ENCODE measurements at regions not wholly inside any gene's neighbourhood (a gene's known extent, or its start where the extent isn't known, plus 50 kb on each side); places are given as distances from the start of the nearest gene placed in this dataset.

DNA sequence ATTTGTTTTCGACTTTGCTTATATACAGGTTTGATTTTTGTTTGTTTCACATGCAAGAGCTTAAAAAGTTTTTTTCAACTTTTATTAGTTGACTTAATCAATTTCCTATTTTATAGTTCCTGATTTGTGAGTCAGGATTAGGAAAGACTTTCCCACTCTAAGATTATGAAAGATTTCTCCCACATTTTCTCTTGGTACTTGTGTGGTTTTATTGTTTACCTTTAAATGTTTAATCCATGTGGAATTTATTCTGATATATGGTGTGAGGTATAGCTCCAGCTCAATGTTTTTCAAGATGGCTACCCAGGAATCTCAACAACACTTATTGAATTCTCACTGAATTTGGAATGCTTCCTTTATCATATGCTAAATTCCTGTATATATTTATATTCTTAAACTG lies 117.8 kb upstream of the LGALSL start:
- no peaks in the 10 kb centered on the region for H3K36me3 ChIP-seq
- H3K27me3 ChIP-seq (ENCODE audit: low read depth), result peaks cover 13% of the 10 kb centered on the region
- H3K4me1 ChIP-seq, result peaks cover 8% of the 10 kb centered on the region
- DNase-seq, result no peak
- H3K9me3 ChIP-seq (replicated peaks), result no peaks in the 10 kb centered on the region
- TF ChIP-seq, protein P1, sequence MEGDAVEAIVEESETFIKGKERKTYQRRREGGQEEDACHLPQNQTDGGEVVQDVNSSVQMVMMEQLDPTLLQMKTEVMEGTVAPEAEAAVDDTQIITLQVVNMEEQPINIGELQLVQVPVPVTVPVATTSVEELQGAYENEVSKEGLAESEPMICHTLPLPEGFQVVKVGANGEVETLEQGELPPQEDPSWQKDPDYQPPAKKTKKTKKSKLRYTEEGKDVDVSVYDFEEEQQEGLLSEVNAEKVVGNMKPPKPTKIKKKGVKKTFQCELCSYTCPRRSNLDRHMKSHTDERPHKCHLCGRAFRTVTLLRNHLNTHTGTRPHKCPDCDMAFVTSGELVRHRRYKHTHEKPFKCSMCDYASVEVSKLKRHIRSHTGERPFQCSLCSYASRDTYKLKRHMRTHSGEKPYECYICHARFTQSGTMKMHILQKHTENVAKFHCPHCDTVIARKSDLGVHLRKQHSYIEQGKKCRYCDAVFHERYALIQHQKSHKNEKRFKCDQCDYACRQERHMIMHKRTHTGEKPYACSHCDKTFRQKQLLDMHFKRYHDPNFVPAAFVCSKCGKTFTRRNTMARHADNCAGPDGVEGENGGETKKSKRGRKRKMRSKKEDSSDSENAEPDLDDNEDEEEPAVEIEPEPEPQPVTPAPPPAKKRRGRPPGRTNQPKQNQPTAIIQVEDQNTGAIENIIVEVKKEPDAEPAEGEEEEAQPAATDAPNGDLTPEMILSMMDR (IDR thresholded peaks at IDR 0.05; ENCODE audit: borderline replicate concordance), result no peak
- H3K27ac ChIP-seq (replicated peaks), result no peak overlapping the region
- intact Hi-C loops (cut with micrococcal nuclease), result loop anchor here (10.0 kb wide), 1 partner anchor 229 kb away; no protein-coding TSS in a partner anchor
- H3K4me3 ChIP-seq, result no peak overlapping the region

DNA sequence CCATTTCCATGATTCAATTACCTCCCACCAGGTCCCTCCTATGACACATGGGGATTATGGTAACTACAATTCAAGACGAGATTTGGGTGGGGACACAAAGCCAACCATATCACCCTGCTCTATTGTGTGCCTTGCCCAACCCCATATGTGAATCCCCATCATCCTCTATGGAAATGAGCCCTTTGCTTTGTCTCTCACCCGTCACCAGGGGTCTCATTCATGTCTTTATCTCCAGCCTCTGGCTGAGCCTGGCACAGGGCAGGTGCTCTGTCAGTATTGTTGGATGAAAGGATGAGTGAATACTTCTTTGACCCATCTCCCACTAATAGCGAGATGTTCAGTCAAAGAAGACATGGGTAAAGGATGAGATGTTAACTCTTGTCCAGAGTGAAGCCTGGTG lies 116.6 kb upstream of the LGALSL start:
- intact Hi-C loops (cut with micrococcal nuclease), result loop anchor here (10.0 kb wide), 1 partner anchor 227 kb away; no protein-coding TSS in a partner anchor
- no peak for DNase-seq
- Histone ChIP-seq H3K27ac (replicated peaks) (no peak overlapping the region), H3K4me1 (peaks cover 3% of the 10 kb centered on the region), H3K36me3 (no peaks in the 10 kb centered on the region), H3K27me3 (ENCODE audit: low read depth) (peaks cover 21% of the 10 kb centered on the region), H3K4me3 (no peak overlapping the region), H3K9me3 (replicated peaks) (no peaks in the 10 kb centered on the region)
- TF ChIP-seq, protein P1 (IDR thresholded peaks at IDR 0.05; ENCODE audit: borderline replicate concordance), result no peak

DNA sequence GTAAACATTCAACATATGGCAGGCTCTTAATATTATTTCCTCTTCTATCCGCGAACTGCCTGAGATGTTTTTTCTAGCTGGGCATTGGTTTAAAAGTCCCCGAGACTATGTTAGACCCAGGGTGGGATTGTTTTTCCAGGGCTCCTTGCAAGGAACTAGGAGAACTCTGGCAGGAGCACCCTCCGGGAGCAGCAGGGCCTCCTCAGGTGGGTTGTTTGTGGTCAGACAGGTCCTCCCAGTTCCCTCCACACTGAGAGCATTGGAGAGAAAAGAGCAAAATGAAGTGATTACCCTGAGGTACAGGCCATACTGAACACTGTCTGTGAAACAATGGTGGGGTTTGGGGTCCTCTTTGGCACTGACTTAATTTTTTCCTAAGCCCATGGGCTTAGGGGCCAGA lies 115.9 kb upstream of the LGALSL start:
- Histone ChIP-seq H3K4me3 (no peak overlapping the region), H3K36me3 (no peaks in the 10 kb centered on the region), H3K27me3 (ENCODE audit: low read depth) (peaks cover 21% of the 10 kb centered on the region), H3K27ac (replicated peaks) (no peak overlapping the region), H3K4me1 (peaks cover 3% of the 10 kb centered on the region), H3K9me3 (replicated peaks) (no peaks in the 10 kb centered on the region)
- TF ChIP-seq, protein P1 (IDR thresholded peaks at IDR 0.05; ENCODE audit: borderline replicate concordance), result no peak
- no peak for DNase-seq
- intact Hi-C loops (cut with micrococcal nuclease), result loop anchor here (10.0 kb wide), 1 partner anchor 227 kb away; no protein-coding TSS in a partner anchor

DNA sequence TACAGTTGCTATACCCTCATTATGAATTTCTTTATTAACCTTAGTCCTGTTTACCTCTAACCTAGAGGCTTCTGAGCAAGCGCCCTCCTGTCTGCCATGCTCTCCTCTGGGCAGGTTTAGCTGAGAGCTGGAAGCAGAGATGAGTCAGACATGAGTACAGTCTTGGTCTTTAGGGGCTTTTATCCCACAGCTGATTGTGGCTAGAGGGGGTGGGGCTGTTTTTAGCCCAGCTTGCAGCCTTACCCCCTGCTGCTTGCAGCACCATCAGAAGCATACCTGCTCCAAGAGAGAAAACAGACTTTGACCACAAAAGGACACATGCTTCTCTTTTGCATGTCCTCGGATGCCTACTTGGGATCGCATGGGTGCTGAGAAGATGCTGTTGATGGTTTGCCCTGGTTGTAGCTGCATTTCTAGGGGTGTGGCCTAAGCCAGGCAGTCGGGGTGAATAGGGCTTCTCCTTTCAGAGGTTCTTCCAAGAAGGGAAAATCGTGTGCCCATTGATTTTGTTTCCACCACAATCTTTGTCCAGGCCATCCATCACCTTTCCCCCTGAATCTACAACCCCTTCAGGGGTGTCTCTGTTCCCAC lies 115.0 kb upstream of the LGALSL start:
- intact Hi-C loops (cut with micrococcal nuclease), result loop anchor here (10.0 kb wide), 1 partner anchor 226 kb away; no protein-coding TSS in a partner anchor

DNA sequence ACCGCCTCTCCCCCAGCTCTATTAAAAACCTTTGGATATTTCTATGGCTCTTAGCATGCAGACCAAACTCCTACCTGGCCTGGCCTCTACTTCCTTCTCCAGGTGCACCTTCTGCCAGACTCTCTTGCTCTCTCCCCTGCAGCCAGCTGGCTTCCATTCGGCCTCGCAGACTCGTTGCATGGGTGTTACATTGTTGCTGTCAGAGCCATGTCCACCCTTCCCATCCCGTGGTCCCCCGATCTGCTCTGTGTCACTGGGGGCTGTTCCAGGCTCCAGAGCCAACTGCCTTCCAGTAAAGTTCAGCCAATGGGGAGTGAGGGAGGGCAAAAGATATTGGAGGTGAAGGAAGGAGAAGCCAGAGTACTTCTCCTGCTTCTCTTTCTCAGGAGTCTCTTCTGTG lies 112.5 kb upstream of the LGALSL start:
- intact Hi-C loops (cut with micrococcal nuclease), result no loop called here
- no peak for DNase-seq

More for the DNA sequence above, 115.0 kb upstream of the LGALSL start:
- Histone ChIP-seq H3K27ac (replicated peaks) (no peak overlapping the region), H3K36me3 (no peaks in the 10 kb centered on the region), H3K4me1 (peaks cover 3% of the 10 kb centered on the region), H3K4me3 (no peak overlapping the region), H3K9me3 (replicated peaks) (no peaks in the 10 kb centered on the region), H3K27me3 (ENCODE audit: low read depth) (peaks cover 21% of the 10 kb centered on the region)
- DNase-seq, result no peak
- TF ChIP-seq, protein P1 (IDR thresholded peaks at IDR 0.05; ENCODE audit: borderline replicate concordance), result no peak

More for the DNA sequence above, 112.5 kb upstream of the LGALSL start:
- Histone ChIP-seq H3K36me3 (no peaks in the 10 kb centered on the region), H3K27me3 (ENCODE audit: low read depth) (peaks cover 25% of the 10 kb centered on the region), H3K4me1 (peaks cover 3% of the 10 kb centered on the region), H3K27ac (replicated peaks) (no peak overlapping the region), H3K9me3 (replicated peaks) (no peaks in the 10 kb centered on the region), H3K4me3 (no peak overlapping the region)
- TF ChIP-seq, protein P1 (IDR thresholded peaks at IDR 0.05; ENCODE audit: borderline replicate concordance), result no peak
